Vagina (tissue), 2 donors: ENCODE measurements at regions not wholly inside any gene's neighbourhood (a gene's known extent, or its start where the extent isn't known, plus 50 kb on each side); places are given as distances from the start of the nearest gene placed in this dataset.

Experiments used
- POLR2A ChIP-seq, 2 donors: fragments of 450-650 bp; IDR thresholded peaks; one replicate each; pipeline ENCODE4 v1.6.1; 2017; ENCODE audit warnings: antibody characterized with exemption in 2 of 2, mild to moderate bottlenecking in 2 of 2, moderate library complexity in 2 of 2
- POLR2AphosphoS5 ChIP-seq, 2 donors: sonication (generic); formaldehyde crosslinking; IDR thresholded peaks; one replicate each; pipeline ENCODE4 v1.9.0; 2017; ENCODE audit warnings: antibody characterized with exemption in 2 of 2, mild to moderate bottlenecking in 2 of 2, low read depth in 1 of 2; ENCODE audit not compliant: insufficient read depth in 1 of 2
- TF ChIP-seq, protein P1 (sequence below), 3 experiments: fragments of 450-650 bp in 2 of 3; fragments of 200-600 bp in 1 of 3; sonication (generic) in 1 of 3; IDR thresholded peaks; one replicate each; pipeline ENCODE4 v1.5.1; 2017 to 2019; ENCODE audit warnings: antibody characterized with exemption in 3 of 3, mild to moderate bottlenecking in 2 of 3, moderate library complexity in 2 of 3

DNA sequence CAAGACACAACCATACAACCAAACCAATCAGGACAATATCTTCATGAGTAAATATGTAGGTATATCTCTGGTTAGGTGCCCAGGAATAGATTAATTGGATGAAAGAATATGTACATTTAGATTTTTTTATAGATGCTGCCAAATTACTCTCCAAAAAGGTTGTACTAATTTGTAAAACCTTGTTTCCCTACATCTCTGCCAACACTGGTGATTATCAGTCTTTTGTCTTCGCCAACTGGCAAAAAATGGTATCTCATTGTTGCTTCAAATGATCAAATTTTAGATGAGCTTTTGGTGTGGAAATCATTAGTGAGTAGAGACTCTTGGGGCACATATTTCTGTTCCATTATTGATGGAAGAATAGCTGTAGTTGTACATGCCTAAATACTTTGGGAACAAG lies 90.7 kb upstream of the ELL2 start:
- TF ChIP-seq, protein P1, sequence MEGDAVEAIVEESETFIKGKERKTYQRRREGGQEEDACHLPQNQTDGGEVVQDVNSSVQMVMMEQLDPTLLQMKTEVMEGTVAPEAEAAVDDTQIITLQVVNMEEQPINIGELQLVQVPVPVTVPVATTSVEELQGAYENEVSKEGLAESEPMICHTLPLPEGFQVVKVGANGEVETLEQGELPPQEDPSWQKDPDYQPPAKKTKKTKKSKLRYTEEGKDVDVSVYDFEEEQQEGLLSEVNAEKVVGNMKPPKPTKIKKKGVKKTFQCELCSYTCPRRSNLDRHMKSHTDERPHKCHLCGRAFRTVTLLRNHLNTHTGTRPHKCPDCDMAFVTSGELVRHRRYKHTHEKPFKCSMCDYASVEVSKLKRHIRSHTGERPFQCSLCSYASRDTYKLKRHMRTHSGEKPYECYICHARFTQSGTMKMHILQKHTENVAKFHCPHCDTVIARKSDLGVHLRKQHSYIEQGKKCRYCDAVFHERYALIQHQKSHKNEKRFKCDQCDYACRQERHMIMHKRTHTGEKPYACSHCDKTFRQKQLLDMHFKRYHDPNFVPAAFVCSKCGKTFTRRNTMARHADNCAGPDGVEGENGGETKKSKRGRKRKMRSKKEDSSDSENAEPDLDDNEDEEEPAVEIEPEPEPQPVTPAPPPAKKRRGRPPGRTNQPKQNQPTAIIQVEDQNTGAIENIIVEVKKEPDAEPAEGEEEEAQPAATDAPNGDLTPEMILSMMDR (IDR thresholded peaks at IDR 0.05), result no peak
- TF ChIP-seq POLR2AphosphoS5 (IDR thresholded peaks at IDR 0.05; ENCODE audit: insufficient read depth in 1 of 2, low read depth in 1 of 2), result no peak
- no peak for TF ChIP-seq POLR2A (IDR thresholded peaks at IDR 0.05)
